Bronchial epithelial cell (primary cell): ENCODE measurements at regions not wholly inside any gene's neighbourhood (a gene's known extent, or its start where the extent isn't known, plus 50 kb on each side); places are given as distances from the start of the nearest gene placed in this dataset.

Experiments used
- DNase-seq: peaks from one replicate; pipeline ENCODE4 v3.0.0-alpha.2; 2010; ENCODE audit warnings: low read depth
- FAIRE-seq: peaks from 2 replicates; lab custom pipeline; 2011; peaks lifted over from hg19 to GRCh38; lab: Jason Lieb, UNC
- H3K27me3 ChIP-seq: 2 replicates; pipeline ENCODE4 v1.5.1; 2011; ENCODE audit warnings: low read length; ENCODE audit not compliant: control insufficient read depth, insufficient read depth
- H3K36me3 ChIP-seq: 2 replicates; pipeline ENCODE4 v1.5.1; 2011; ENCODE audit warnings: low read length; ENCODE audit not compliant: control insufficient read depth, insufficient read depth
- H3K4me3 ChIP-seq: 2 replicates; pipeline ENCODE4 v1.5.1; 2011; ENCODE audit warnings: mild to moderate bottlenecking, low read depth, low read length, control low read depth
- CTCF ChIP-seq: IDR thresholded peaks from 2 replicates; pipeline ENCODE4 v1.5.1; 2011; ENCODE audit warnings: mild to moderate bottlenecking, moderate library complexity, low read length, control low read depth, inconsistent platforms; ENCODE audit not compliant: insufficient read depth, severe bottlenecking

- Histone ChIP-seq H3K36me3 (no peaks in the 10 kb centered on the region), H3K27me3 (no peaks in the 10 kb centered on the region), H3K4me3 (no peak overlapping the region)
- no peak for TF ChIP-seq CTCF
- no peak for FAIRE-seq
- no peak for DNase-seq
Measured at GRCh38 chr1:157231846-157232525, 93.8 kb upstream of the ETV3 start.

GRCh38 chr1:157230500-157230899 is 92.3 kb upstream of the ETV3 start:
- no peaks in the 10 kb centered on the region for H3K36me3 ChIP-seq
- no peak for DNase-seq
- H3K4me3 ChIP-seq: no peak overlapping the region
- no peaks in the 10 kb centered on the region for H3K27me3 ChIP-seq
- TF ChIP-seq CTCF: no peak
- no peak for FAIRE-seq

- FAIRE-seq: no peak
Measured at GRCh38 chr1:157227700-157228099, 89.5 kb upstream of the ETV3 start.

GRCh38 chr1:157226739-157227138 is 88.5 kb upstream of the ETV3 start:
- H3K36me3 ChIP-seq: no peaks in the 10 kb centered on the region
- no peaks in the 10 kb centered on the region for H3K27me3 ChIP-seq
- DNase-seq (no peak), FAIRE-seq (no peak)
- H3K4me3 ChIP-seq: no peak overlapping the region
- TF ChIP-seq CTCF: no peak

More at GRCh38 chr1:157227700-157228099, 89.5 kb upstream of the ETV3 start:
- Histone ChIP-seq H3K36me3 (no peaks in the 10 kb centered on the region), H3K27me3 (no peaks in the 10 kb centered on the region), H3K4me3 (no peak overlapping the region)
- TF ChIP-seq CTCF: no peak
- no peak for DNase-seq

GRCh38 chr1:157219600-157219999 is 81.4 kb upstream of the ETV3 start:
- H3K27me3 ChIP-seq: no peaks in the 10 kb centered on the region

More at GRCh38 chr1:157219600-157219999, 81.4 kb upstream of the ETV3 start:
- DNase-seq (no peak), FAIRE-seq (no peak)
- H3K4me3 ChIP-seq: no peak overlapping the region
- TF ChIP-seq CTCF: no peak
- no peaks in the 10 kb centered on the region for H3K36me3 ChIP-seq
